ENCODE measurements at regions not wholly inside any gene's neighbourhood (a gene's known extent, or its start where the extent isn't known, plus 50 kb on each side); places are given as distances from the start of the nearest gene placed in this dataset.

DNA sequence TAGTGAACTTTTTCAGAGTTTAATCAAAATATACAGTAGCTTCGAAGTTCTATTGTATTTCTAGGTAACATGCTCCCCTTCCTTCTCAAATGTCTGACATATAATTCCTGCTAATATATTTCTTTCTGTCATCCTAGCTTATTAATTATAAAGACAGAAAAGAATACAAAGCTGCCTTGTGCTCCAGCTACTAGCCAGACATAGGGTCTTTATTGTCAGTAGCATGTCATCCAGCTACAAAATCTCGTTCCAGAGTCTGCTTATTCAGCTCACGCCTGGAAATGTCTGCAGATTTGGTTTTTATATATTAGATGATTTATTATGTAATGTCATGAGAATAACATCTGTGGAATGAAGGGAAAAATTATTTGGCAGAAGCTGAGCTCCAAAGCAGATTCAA is 1102.8 kb downstream of the BRINP3 start:
- no peaks in the 10 kb centered on the region for H3K27me3 Mint-ChIP-seq
- no peak for TF ChIP-seq CTCF (IDR thresholded peaks at IDR 0.05; ENCODE audit: unreplicated experiment)

GRCh38 chr1:189405419-189405818 is 1072.2 kb downstream of the BRINP3 start:
- H3K4me3 Mint-ChIP-seq (ENCODE audit: low read depth): no peak overlapping the region
- no peak for TF ChIP-seq CTCF (IDR thresholded peaks at IDR 0.05; ENCODE audit: unreplicated experiment)
- no peaks in the 10 kb centered on the region for H3K4me1 Mint-ChIP-seq (ENCODE audit: low read depth)
- H3K9me3 Mint-ChIP-seq (ENCODE audit: low read depth): peaks cover 11% of the 10 kb centered on the region
- no peak overlapping the region for H3K27ac Mint-ChIP-seq
- no peaks in the 10 kb centered on the region for H3K36me3 Mint-ChIP-seq (ENCODE audit: insufficient read depth)
- H3K27me3 Mint-ChIP-seq: no peaks in the 10 kb centered on the region
- DNase-seq (ENCODE audit: low spot score, unreplicated experiment): no peak

More for the DNA sequence above, 1102.8 kb downstream of the BRINP3 start:
- H3K4me3 Mint-ChIP-seq (ENCODE audit: low read depth): no peak overlapping the region
- no peaks in the 10 kb centered on the region for H3K4me1 Mint-ChIP-seq (ENCODE audit: low read depth)
- no peak overlapping the region for H3K27ac Mint-ChIP-seq
- DNase-seq (ENCODE audit: low spot score, unreplicated experiment): no peak
- peaks cover 8% of the 10 kb centered on the region for H3K9me3 Mint-ChIP-seq (ENCODE audit: low read depth)
- no peaks in the 10 kb centered on the region for H3K36me3 Mint-ChIP-seq (ENCODE audit: insufficient read depth)

GRCh38 chr1:189409774-189410173 is 1067.9 kb downstream of the BRINP3 start:
- TF ChIP-seq CTCF (IDR thresholded peaks at IDR 0.05; ENCODE audit: unreplicated experiment): no peak
- DNase-seq (ENCODE audit: low spot score, unreplicated experiment): no peak
- Mint-ChIP-seq H3K9me3 (ENCODE audit: low read depth) (peaks cover 8% of the 10 kb centered on the region), H3K27me3 (no peaks in the 10 kb centered on the region), H3K4me1 (ENCODE audit: low read depth) (no peaks in the 10 kb centered on the region), H3K4me3 (ENCODE audit: low read depth) (no peak overlapping the region), H3K36me3 (ENCODE audit: insufficient read depth) (no peaks in the 10 kb centered on the region), H3K27ac (no peak overlapping the region)

GRCh38 chr1:189424746-189425331 is 1052.8 kb downstream of the BRINP3 start:
- Mint-ChIP-seq H3K9me3 (ENCODE audit: low read depth) (no peaks in the 10 kb centered on the region), H3K27me3 (no peaks in the 10 kb centered on the region), H3K27ac (no peak overlapping the region), H3K4me1 (ENCODE audit: low read depth) (peaks cover 4% of the 10 kb centered on the region), H3K36me3 (ENCODE audit: insufficient read depth) (no peaks in the 10 kb centered on the region), H3K4me3 (ENCODE audit: low read depth) (no peak overlapping the region)
- no peak for DNase-seq (ENCODE audit: low spot score, unreplicated experiment)
- TF ChIP-seq CTCF (IDR thresholded peaks at IDR 0.05; ENCODE audit: unreplicated experiment): no peak

GRCh38 chr1:189429610-189430009 is 1048.1 kb downstream of the BRINP3 start:
- TF ChIP-seq CTCF (IDR thresholded peaks at IDR 0.05; ENCODE audit: unreplicated experiment): peak; percentile 52

More at GRCh38 chr1:189429610-189430009, 1048.1 kb downstream of the BRINP3 start:
- Mint-ChIP-seq H3K27ac (no peak overlapping the region), H3K36me3 (ENCODE audit: insufficient read depth) (no peaks in the 10 kb centered on the region), H3K27me3 (no peaks in the 10 kb centered on the region), H3K4me3 (ENCODE audit: low read depth) (no peak overlapping the region), H3K4me1 (ENCODE audit: low read depth) (peaks cover 4% of the 10 kb centered on the region), H3K9me3 (ENCODE audit: low read depth) (no peaks in the 10 kb centered on the region)
- DNase-seq (ENCODE audit: low spot score, unreplicated experiment): no peak

All from progenitor cell of endocrine pancreas (in vitro differentiated cells).